Fibroblast of the aortic adventitia (primary cell): ENCODE measurements at regions not wholly inside any gene's neighbourhood (a gene's known extent, or its start where the extent isn't known, plus 50 kb on each side); places are given as distances from the start of the nearest gene placed in this dataset.

ENCODE experiments used
- DNase-seq: peaks from one replicate; pipeline ENCODE4 v3.0.0-alpha.2; 2010; ENCODE audit warnings: low read depth
- H3K4me3 ChIP-seq: 2 replicates; pipeline ENCODE4 v1.5.1; 2011; ENCODE audit warnings: low read depth, mild to moderate bottlenecking, control low read depth, low read length, moderate library complexity
- CTCF ChIP-seq: IDR thresholded peaks from 2 replicates; pipeline ENCODE4 v1.5.1; 2011; ENCODE audit warnings: mild to moderate bottlenecking, low read length, control low read depth, inconsistent platforms; ENCODE audit not compliant: insufficient read depth

GRCh38 chr13:67769063-67769986 lies 539.2 kb upstream of the PCDH9 start:
- DNase-seq: no peak
- no peak for TF ChIP-seq CTCF
- no peak overlapping the region for H3K4me3 ChIP-seq

GRCh38 chr13:67763984-67764383 lies 533.8 kb upstream of the PCDH9 start:
- no peak for TF ChIP-seq CTCF
- no peak overlapping the region for H3K4me3 ChIP-seq
- no peak for DNase-seq

- no peak for DNase-seq
- no peak for TF ChIP-seq CTCF
- no peak overlapping the region for H3K4me3 ChIP-seq
Observed at GRCh38 chr13:67763384-67763783, 533.2 kb upstream of the PCDH9 start.

GRCh38 chr13:67758975-67759374 lies 528.8 kb upstream of the PCDH9 start:
- no peak for DNase-seq
- TF ChIP-seq CTCF: no peak
- H3K4me3 ChIP-seq: no peak overlapping the region

GRCh38 chr13:67754012-67754411 lies 523.9 kb upstream of the PCDH9 start:
- no peak overlapping the region for H3K4me3 ChIP-seq
- no peak for TF ChIP-seq CTCF
- DNase-seq: no peak

- no peak overlapping the region for H3K4me3 ChIP-seq
- no peak for TF ChIP-seq CTCF
- DNase-seq: no peak
Observed at GRCh38 chr13:67752759-67753158, 522.6 kb upstream of the PCDH9 start.

GRCh38 chr13:67742478-67742877 lies 512.3 kb upstream of the PCDH9 start:
- TF ChIP-seq CTCF: no peak
- H3K4me3 ChIP-seq: no peak overlapping the region
- no peak for DNase-seq
